ENCODE measurements at regions not wholly inside any gene's neighbourhood (a gene's known extent, or its start where the extent isn't known, plus 50 kb on each side); places are given as distances from the start of the nearest gene placed in this dataset.

GRCh38 chr21:25424048-25424447 is 183.2 kb downstream of the MRPL39 start:
- Histone ChIP-seq H3K4me1 (replicated peaks in 1 of 4; ENCODE audit: control insufficient read depth in 3 of 4, insufficient read depth in 4 of 4, low read length in 3 of 4) (no peaks in the 10 kb centered on the region), H2BK5ac (ENCODE audit: low read depth, low read length) (no peak overlapping the region), H3K79me1 (ENCODE audit: low read depth, low read length) (no peaks in the 10 kb centered on the region), H4K8ac (ENCODE audit: extremely low read depth, insufficient read depth, low read length) (no peak overlapping the region), H3K27ac (ENCODE audit: low read depth, low read length) (no peak overlapping the region), H3K79me2 (ENCODE audit: control insufficient read depth in 1 of 2, insufficient read depth in 2 of 2, low read length in 2 of 2) (no peaks in the 10 kb centered on the region), H3K14ac (ENCODE audit: insufficient read length) (no peak overlapping the region), H2BK120ac (replicated peaks; ENCODE audit: low read depth, low read length) (no peak overlapping the region), H4K5ac (ENCODE audit: insufficient read length, low read depth, low read length) (no peak overlapping the region), H4K20me1 (replicated peaks in 1 of 2; ENCODE audit: control insufficient read depth in 1 of 2, insufficient read depth in 2 of 2, low read length in 2 of 2) (no peaks in the 10 kb centered on the region), H2BK20ac (ENCODE audit: low read length) (no peak overlapping the region), H3K27me3 (replicated peaks in 1 of 4; ENCODE audit: control insufficient read depth in 3 of 4, extremely low read depth in 1 of 4, insufficient read depth in 3 of 4, low read length in 3 of 4) (no peaks in the 10 kb centered on the region), H3K56ac (replicated peaks; ENCODE audit: insufficient read length, low read depth, low read length) (no peak overlapping the region), H3K9ac (replicated peaks in 1 of 4; ENCODE audit: extremely low read depth in 1 of 4, low read depth in 3 of 4, low read length in 3 of 4) (no peak overlapping the region), H2AK5ac (ENCODE audit: low read depth, low read length) (no peak overlapping the region), H2AFZ (ENCODE audit: low read length) (no peak overlapping the region), H3K9me3 (ENCODE audit: insufficient read depth in 2 of 2, low read depth in 1 of 2, low read length in 1 of 2) (no peaks in the 10 kb centered on the region), H3K36me3 (ENCODE audit: control insufficient read depth in 2 of 4, insufficient read depth in 4 of 4, low read length in 3 of 4) (no peaks in the 10 kb centered on the region), H4K91ac (replicated peaks; ENCODE audit: insufficient read length, low read length) (no peak overlapping the region), H3K4me2 (ENCODE audit: insufficient read depth in 1 of 2, low read depth in 2 of 2, low read length in 2 of 2) (no peak overlapping the region), H2BK12ac (ENCODE audit: low read depth, low read length) (no peak overlapping the region), H3K4me3 (ENCODE audit: extremely low read depth in 1 of 4, insufficient read depth in 2 of 4, low read depth in 3 of 4, low read length in 4 of 4) (no peak overlapping the region), H3K4ac (replicated peaks; ENCODE audit: insufficient read length, low read depth, low read length) (no peak overlapping the region), H3K23me2 (ENCODE audit: low read depth, low read length) (no peaks in the 10 kb centered on the region), H2BK15ac (ENCODE audit: low read length) (no peak overlapping the region), H3K23ac (ENCODE audit: insufficient read length) (no peak overlapping the region), H3K18ac (ENCODE audit: extremely low read depth, low read length) (no peak overlapping the region)
- ChIA-PET POLR2A (ENCODE audit: partially characterized antibody) (no interaction called here), CTCF (ENCODE audit: partially characterized antibody) (interaction anchor here (0.7 to 1.4 kb wide), 3 partner anchors 153 to 378 kb away, joined by 3 to 4 read pairs (median 3); no protein-coding TSS in a partner anchor)
- DNase-seq (ENCODE audit: low read depth in 1 of 2, low spot score in 2 of 2) (no peak), FAIRE-seq (no peak)
- WGBS, 2 experiments (ENCODE audit: extremely low coverage in 1 of 2, insufficient coverage in 1 of 2, insufficient read length in 1 of 2, insufficient replicate concordance in 2 of 2, low coverage in 1 of 2, low lambda C conversion rate in 2 of 2, missing lambda C conversion rate in 1 of 2): 78 to 100% methylated on average over 1 to 4 of the region's 4 CpGs
- TF ChIP-seq SP4 (IDR thresholded peaks at IDR 0.05; ENCODE audit: low read length) (no peak), TEAD4 (IDR thresholded peaks at IDR 0.05; ENCODE audit: low read depth, low read length) (no peak)
